A673 (cell line): ENCODE measurements at regions not wholly inside any gene's neighbourhood (a gene's known extent, or its start where the extent isn't known, plus 50 kb on each side); places are given as distances from the start of the nearest gene placed in this dataset.

Experiments used
- CTCF ChIP-seq: fragments of 300-800, 200-600 bp; sonication (generic); conservative IDR thresholded peaks from 2 replicates; pipeline ENCODE4 v1.5.1; 2017; ENCODE audit warnings: low read depth, mild to moderate bottlenecking, antibody characterized with exemption, low read length, moderate library complexity, mixed read lengths
- EZH2 ChIP-seq: fragments of 200-600 bp; sonication (generic); IDR thresholded peaks from 2 replicates; pipeline ENCODE4 v1.6.1; 2017; ENCODE audit warnings: borderline replicate concordance, low read depth, mild to moderate bottlenecking, mixed read lengths, antibody characterized with exemption, low read length; ENCODE audit not compliant: poor library complexity, severe bottlenecking

- TF ChIP-seq CTCF (no peak), EZH2 (no peak)
These were observed 1767.0 kb downstream of the MAT2B start for GRCh38 chr5:165272436-165272835.
